A549 (cell line): ENCODE measurements at regions not wholly inside any gene's neighbourhood (a gene's known extent, or its start where the extent isn't known, plus 50 kb on each side); places are given as distances from the start of the nearest gene placed in this dataset.

Experiments
- ATAC-seq, 2 experiments: fragments of 200-7000 bp in 1 of 2; fragments of >200 bp in 1 of 2; cut with Nextera tagmentation in 1 of 2; cut with Tn5 transposase in 1 of 2; 3 replicates each; pipeline versions ENCODE4 v1.8.0 to v1.9.1; 2018 to 2020; ENCODE audit warnings: mild to moderate bottlenecking in 1 of 2, moderate library complexity in 1 of 2
- CTCF ChIA-PET: fragments of 300-600 bp; sonication (Branson Sonifier 250); formaldehyde crosslinking; extraction: SDS; loops from one replicate; lab custom pipeline; 2021; ENCODE audit warnings: antibody characterized with exemption, inconsistent platforms; lab: Yijun Ruan, JAX
- POLR2A ChIA-PET: fragments of 350-600 bp; formaldehyde crosslinking; extraction: SDS; loops from one replicate; lab custom pipeline; 2021; ENCODE audit warnings: antibody characterized with exemption, inconsistent platforms; lab: Yijun Ruan, JAX
- DNase-seq, 2 experiments: peaks; one replicate each; pipeline versions ENCODE4 v3.0.0 to v3.0.0-alpha.2; 2011 to 2016; ENCODE audit warnings: low read depth in 1 of 2, low spot score in 1 of 2
- FAIRE-seq: peaks from 2 replicates; lab custom pipeline; 2011; peaks lifted over from hg19 to GRCh38; lab: Jason Lieb, UNC
- H3K27ac ChIP-seq, 2 experiments: fragments of >200 bp; sonication (Bioruptor Twin); formaldehyde crosslinking; 3 replicates each; pipeline ENCODE4 v1.5.1; 2016 to 2017
- H3K4me1 ChIP-seq: fragments of >200 bp; sonication (Bioruptor Twin); formaldehyde crosslinking; 3 replicates; pipeline ENCODE4 v1.6.1; 2016
- H3K4me2 ChIP-seq: fragments of >200 bp; sonication (Bioruptor Twin); formaldehyde crosslinking; 3 replicates; pipeline ENCODE4 v1.6.1; 2016
- H3K4me3 ChIP-seq: fragments of >200 bp; sonication (Bioruptor Twin); formaldehyde crosslinking; 3 replicates; pipeline ENCODE4 v1.5.1; 2016
- H3K9me3 ChIP-seq: fragments of >200 bp; sonication (Bioruptor Twin); formaldehyde crosslinking; 3 replicates; pipeline ENCODE4 v1.6.1; 2016
- BHLHE40 ChIP-seq: IDR thresholded peaks from 2 replicates; pipeline ENCODE4 v1.6.1; 2012; ENCODE audit warnings: low read depth, low read length, inconsistent platforms
- CEBPB ChIP-seq, 2 experiments: fragments of >200 bp in 1 of 2; sonication (Bioruptor Twin) in 1 of 2; formaldehyde crosslinking in 1 of 2; IDR thresholded peaks; 2 replicates each; pipeline ENCODE4 v1.6.1; 2012 to 2016
- CHD4 ChIP-seq: fragments of 200-600 bp; sonication (generic); IDR thresholded peaks from 2 replicates; pipeline ENCODE4 v1.6.1; 2016; ENCODE audit warnings: antibody characterized with exemption, mild to moderate bottlenecking, borderline replicate concordance
- EHMT2 ChIP-seq: fragments of 200-600 bp; sonication (generic); IDR thresholded peaks from 2 replicates; pipeline ENCODE4 v1.6.1; 2016; ENCODE audit warnings: antibody characterized with exemption, low read depth, mild to moderate bottlenecking, moderate library complexity
- ESRRA ChIP-seq: fragments of 150-350 bp; IDR thresholded peaks from 2 replicates; pipeline ENCODE4 v1.6.1; 2014; ENCODE audit warnings: mild to moderate bottlenecking, low read length, borderline replicate concordance
- FOSB ChIP-seq: fragments of 250-450 bp; sonication (Bioruptor Pico); IDR thresholded peaks from 2 replicates; pipeline ENCODE4 v1.5.0; 2020; ENCODE audit warnings: mild to moderate bottlenecking, moderate library complexity
- FOSL2 ChIP-seq, 2 experiments: fragments of 450-650 bp in 1 of 2; fragments of >200 bp in 1 of 2; sonication (Bioruptor Twin) in 1 of 2; formaldehyde crosslinking; IDR thresholded peaks; 2 replicates each; pipeline versions ENCODE4 v1.5.0 to v1.6.1; 2016 to 2020; ENCODE audit warnings: mild to moderate bottlenecking in 1 of 2, moderate library complexity in 1 of 2
- HOXA7 ChIP-seq: fragments of 250-450 bp; sonication (Bioruptor Pico); IDR thresholded peaks from 2 replicates; pipeline ENCODE4 v1.5.0; 2020; ENCODE audit warnings: mild to moderate bottlenecking, moderate library complexity
- HOXB13 ChIP-seq: fragments of 250-450 bp; sonication (Bioruptor Pico); IDR thresholded peaks from 2 replicates; pipeline ENCODE4 v1.5.0; 2020; ENCODE audit warnings: low read depth, mild to moderate bottlenecking, moderate library complexity
- JUNB ChIP-seq: fragments of >200 bp; sonication (Bioruptor Twin); formaldehyde crosslinking; IDR thresholded peaks from 2 replicates; pipeline ENCODE4 v1.6.1; 2016
- MYC ChIP-seq: IDR thresholded peaks from 2 replicates; pipeline ENCODE4 v1.6.1; 2012; ENCODE audit warnings: mild to moderate bottlenecking, inconsistent platforms, low read length, improper control_type of control experiment, borderline replicate concordance
- NR3C1 ChIP-seq: fragments of >200 bp; sonication (Bioruptor Twin); formaldehyde crosslinking; IDR thresholded peaks from 3 replicates; pipeline ENCODE4 v1.6.1; 2017
- PHF8 ChIP-seq: fragments of 200-600 bp; sonication (generic); IDR thresholded peaks from 2 replicates; pipeline ENCODE4 v1.6.1; 2016; ENCODE audit warnings: low read depth, mild to moderate bottlenecking, antibody characterized with exemption, moderate library complexity, borderline replicate concordance
- RARB ChIP-seq: fragments of 250-450 bp; sonication (Bioruptor Pico); IDR thresholded peaks from 2 replicates; pipeline ENCODE4 v1.8.0; 2021; ENCODE audit warnings: mild to moderate bottlenecking, moderate library complexity
- RFX5 ChIP-seq: fragments of 450-650 bp; IDR thresholded peaks from 2 replicates; pipeline ENCODE4 v1.7.1; 2014; ENCODE audit warnings: antibody characterized with exemption, mild to moderate bottlenecking, moderate library complexity
- RNF2 ChIP-seq: fragments of 200-600 bp; sonication (generic); IDR thresholded peaks from 2 replicates; pipeline ENCODE4 v1.6.1; 2016; ENCODE audit warnings: low read depth, mild to moderate bottlenecking, antibody characterized with exemption, moderate library complexity, borderline replicate concordance
- TFCP2L1 ChIP-seq: fragments of 250-450 bp; sonication (Bioruptor Pico); IDR thresholded peaks from 2 replicates; pipeline ENCODE4 v1.5.0; 2021; ENCODE audit warnings: mild to moderate bottlenecking
- TF ChIP-seq, protein P1 (sequence below): IDR thresholded peaks from 2 replicates; pipeline ENCODE4 v1.6.1; 2012
- TF ChIP-seq, protein P2 (sequence below): fragments of 200-600 bp; sonication (generic); IDR thresholded peaks from 2 replicates; pipeline ENCODE4 v1.6.1; 2016; ENCODE audit warnings: antibody characterized with exemption, mild to moderate bottlenecking, moderate library complexity
- TF ChIP-seq, protein P3 (sequence below): fragments of 250-450 bp; sonication (Bioruptor Pico); IDR thresholded peaks from 2 replicates; pipeline ENCODE4 v1.5.0; 2021; ENCODE audit warnings: mild to moderate bottlenecking, moderate library complexity, borderline replicate concordance
- TF ChIP-seq, protein P4 (sequence below): fragments of >200 bp; sonication (Bioruptor Twin); formaldehyde crosslinking; IDR thresholded peaks from 3 replicates; pipeline ENCODE4 v1.6.1; 2016

DNA sequence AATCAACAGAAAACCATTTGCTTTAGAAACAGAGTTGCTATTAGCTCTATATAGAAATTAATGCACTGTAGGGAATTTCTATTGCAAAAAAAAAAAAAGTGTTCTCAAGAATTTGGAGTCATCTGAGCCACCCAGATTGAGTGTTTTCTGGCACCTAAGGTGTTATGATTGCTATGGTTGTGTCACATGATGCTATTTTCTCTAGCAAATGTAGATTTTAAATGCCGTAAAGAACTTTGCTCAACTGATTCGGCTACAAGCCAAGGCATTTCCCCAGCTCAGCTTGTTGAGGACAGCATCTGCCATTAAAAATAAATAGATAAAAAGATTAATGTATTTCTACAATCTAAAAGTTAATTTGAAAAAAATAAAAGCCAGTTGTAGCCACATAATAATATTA, 712.8 kb downstream of the FAT4 start (continued):
- TF ChIP-seq, protein P1, sequence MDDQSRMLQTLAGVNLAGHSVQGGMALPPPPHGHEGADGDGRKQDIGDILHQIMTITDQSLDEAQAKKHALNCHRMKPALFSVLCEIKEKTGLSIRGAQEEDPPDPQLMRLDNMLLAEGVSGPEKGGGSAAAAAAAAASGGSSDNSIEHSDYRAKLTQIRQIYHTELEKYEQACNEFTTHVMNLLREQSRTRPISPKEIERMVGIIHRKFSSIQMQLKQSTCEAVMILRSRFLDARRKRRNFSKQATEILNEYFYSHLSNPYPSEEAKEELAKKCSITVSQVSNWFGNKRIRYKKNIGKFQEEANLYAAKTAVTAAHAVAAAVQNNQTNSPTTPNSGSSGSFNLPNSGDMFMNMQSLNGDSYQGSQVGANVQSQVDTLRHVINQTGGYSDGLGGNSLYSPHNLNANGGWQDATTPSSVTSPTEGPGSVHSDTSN = no peak
- TF ChIP-seq PHF8 (no peak), BHLHE40 (no peak)

DNA sequence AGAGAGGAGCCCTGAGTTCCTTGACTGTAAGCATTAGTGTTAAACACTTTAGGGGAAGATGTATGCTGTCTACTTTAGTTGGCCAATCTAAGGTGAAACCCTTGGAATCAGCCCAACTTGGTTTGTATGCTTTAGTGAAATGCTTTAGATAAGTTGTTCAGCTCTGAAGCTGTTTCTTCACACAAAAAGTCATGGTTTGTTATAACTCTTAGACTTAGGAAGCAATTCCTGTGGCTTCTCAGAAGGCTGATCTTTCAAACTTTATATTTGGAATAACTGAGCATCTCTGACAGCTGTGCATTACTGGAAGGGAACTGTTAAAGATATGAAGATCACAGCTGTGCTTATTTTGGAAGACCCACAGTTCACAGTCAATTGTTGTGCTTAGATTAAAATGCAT, 714.1 kb downstream of the FAT4 start:
- no peak overlapping the region for H3K27ac ChIP-seq
- TF ChIP-seq EHMT2 (no peak), FOSB (CRISPR knock-in tag) (no peak), RFX5 (no peak), CHD4 (no peak), JUNB (no peak), HOXA7 (CRISPR knock-in tag) (no peak), NR3C1 (no peak), TFCP2L1 (CRISPR knock-in tag) (no peak), MYC (no peak), ESRRA (no peak), RARB (CRISPR knock-in tag) (no peak), HOXB13 (no peak), CEBPB (IDR thresholded peaks at IDR 0.05) (no peak), FOSL2 (IDR thresholded peaks at IDR 0.05) (no peak), FOSL2 (CRISPR knock-in tag; IDR thresholded peaks at IDR 0.05) (no peak), RNF2 (no peak)
- TF ChIP-seq, protein P2, sequence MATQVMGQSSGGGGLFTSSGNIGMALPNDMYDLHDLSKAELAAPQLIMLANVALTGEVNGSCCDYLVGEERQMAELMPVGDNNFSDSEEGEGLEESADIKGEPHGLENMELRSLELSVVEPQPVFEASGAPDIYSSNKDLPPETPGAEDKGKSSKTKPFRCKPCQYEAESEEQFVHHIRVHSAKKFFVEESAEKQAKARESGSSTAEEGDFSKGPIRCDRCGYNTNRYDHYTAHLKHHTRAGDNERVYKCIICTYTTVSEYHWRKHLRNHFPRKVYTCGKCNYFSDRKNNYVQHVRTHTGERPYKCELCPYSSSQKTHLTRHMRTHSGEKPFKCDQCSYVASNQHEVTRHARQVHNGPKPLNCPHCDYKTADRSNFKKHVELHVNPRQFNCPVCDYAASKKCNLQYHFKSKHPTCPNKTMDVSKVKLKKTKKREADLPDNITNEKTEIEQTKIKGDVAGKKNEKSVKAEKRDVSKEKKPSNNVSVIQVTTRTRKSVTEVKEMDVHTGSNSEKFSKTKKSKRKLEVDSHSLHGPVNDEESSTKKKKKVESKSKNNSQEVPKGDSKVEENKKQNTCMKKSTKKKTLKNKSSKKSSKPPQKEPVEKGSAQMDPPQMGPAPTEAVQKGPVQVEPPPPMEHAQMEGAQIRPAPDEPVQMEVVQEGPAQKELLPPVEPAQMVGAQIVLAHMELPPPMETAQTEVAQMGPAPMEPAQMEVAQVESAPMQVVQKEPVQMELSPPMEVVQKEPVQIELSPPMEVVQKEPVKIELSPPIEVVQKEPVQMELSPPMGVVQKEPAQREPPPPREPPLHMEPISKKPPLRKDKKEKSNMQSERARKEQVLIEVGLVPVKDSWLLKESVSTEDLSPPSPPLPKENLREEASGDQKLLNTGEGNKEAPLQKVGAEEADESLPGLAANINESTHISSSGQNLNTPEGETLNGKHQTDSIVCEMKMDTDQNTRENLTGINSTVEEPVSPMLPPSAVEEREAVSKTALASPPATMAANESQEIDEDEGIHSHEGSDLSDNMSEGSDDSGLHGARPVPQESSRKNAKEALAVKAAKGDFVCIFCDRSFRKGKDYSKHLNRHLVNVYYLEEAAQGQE = no peak
- TF ChIP-seq, protein P3, sequence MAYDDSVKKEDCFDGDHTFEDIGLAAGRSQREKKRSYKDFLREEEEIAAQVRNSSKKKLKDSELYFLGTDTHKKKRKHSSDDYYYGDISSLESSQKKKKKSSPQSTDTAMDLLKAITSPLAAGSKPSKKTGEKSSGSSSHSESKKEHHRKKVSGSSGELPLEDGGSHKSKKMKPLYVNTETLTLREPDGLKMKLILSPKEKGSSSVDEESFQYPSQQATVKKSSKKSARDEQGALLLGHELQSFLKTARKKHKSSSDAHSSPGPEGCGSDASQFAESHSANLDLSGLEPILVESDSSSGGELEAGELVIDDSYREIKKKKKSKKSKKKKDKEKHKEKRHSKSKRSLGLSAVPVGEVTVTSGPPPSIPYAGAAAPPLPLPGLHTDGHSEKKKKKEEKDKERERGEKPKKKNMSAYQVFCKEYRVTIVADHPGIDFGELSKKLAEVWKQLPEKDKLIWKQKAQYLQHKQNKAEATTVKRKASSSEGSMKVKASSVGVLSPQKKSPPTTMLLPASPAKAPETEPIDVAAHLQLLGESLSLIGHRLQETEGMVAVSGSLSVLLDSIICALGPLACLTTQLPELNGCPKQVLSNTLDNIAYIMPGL = no peak
- TF ChIP-seq, protein P4, sequence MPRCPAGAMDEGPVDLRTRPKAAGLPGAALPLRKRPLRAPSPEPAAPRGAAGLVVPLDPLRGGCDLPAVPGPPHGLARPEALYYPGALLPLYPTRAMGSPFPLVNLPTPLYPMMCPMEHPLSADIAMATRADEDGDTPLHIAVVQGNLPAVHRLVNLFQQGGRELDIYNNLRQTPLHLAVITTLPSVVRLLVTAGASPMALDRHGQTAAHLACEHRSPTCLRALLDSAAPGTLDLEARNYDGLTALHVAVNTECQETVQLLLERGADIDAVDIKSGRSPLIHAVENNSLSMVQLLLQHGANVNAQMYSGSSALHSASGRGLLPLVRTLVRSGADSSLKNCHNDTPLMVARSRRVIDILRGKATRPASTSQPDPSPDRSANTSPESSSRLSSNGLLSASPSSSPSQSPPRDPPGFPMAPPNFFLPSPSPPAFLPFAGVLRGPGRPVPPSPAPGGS = no peak
- H3K9me3 ChIP-seq = no peaks in the 10 kb centered on the region
- FAIRE-seq = no peak
- POLR2A ChIA-PET = no interaction called here
- H3K4me2 ChIP-seq = no peak overlapping the region
- no peak for ATAC-seq
- H3K4me3 ChIP-seq = no peak overlapping the region
- no peaks in the 10 kb centered on the region for H3K4me1 ChIP-seq
- CTCF ChIA-PET = interaction anchor here (1.6 kb wide), 1 partner anchor 16 kb away, joined by 3 read pairs; no protein-coding TSS in a partner anchor
- no peak for DNase-seq
